ENCODE measurements at regions not wholly inside any gene's neighbourhood (a gene's known extent, or its start where the extent isn't known, plus 50 kb on each side); places are given as distances from the start of the nearest gene placed in this dataset.

- TF ChIP-seq CBX5 (IDR thresholded peaks at IDR 0.05; ENCODE audit: low read depth, low read length) (no peak), POU5F1 (IDR thresholded peaks at IDR 0.05; ENCODE audit: low read depth, low read length) (no peak), SIRT6 (IDR thresholded peaks at IDR 0.05; ENCODE audit: low read length) (no peak), RNF2 (IDR thresholded peaks at IDR 0.05; ENCODE audit: borderline replicate concordance, low read depth, low read length, missing control alignments, poor library complexity, severe bottlenecking) (no peak), MAFK (IDR thresholded peaks at IDR 0.05; ENCODE audit: low read depth, low read length) (no peak)
These were observed 780.1 kb downstream of the TUSC7 start (continued) for GRCh38 chr3:117489663-117490079.
